Natural killer cell (primary cell): ENCODE measurements at regions not wholly inside any gene's neighbourhood (a gene's known extent, or its start where the extent isn't known, plus 50 kb on each side); places are given as distances from the start of the nearest gene placed in this dataset.

Experiments used
- ATAC-seq, 3 donors: fragments of 150-1000 bp in 2 of 3; fragments of 200-7000 bp in 1 of 3; cut with Tn5 transposase; 1 replicate in 1 of 3; 2 replicates in 2 of 3; pipeline ENCODE4 v1.10.0; 2021; ENCODE audit warnings: mild to moderate bottlenecking in 2 of 3, moderate library complexity in 2 of 3
- DNase-seq, 2 donors: peaks; one replicate each; pipeline versions ENCODE4 v3.0.0 to v3.0.0-alpha.2; 2013 to 2021; ENCODE audit warnings: mixed read lengths in 1 of 2
- H3K27ac ChIP-seq: one replicate; pipeline ENCODE4 v1.5.1; 2013; ENCODE audit warnings: mild to moderate bottlenecking, low read length
- H3K27me3 ChIP-seq: one replicate; pipeline ENCODE4 v1.6.1; 2013; ENCODE audit warnings: low read length; ENCODE audit not compliant: control insufficient read depth, insufficient read depth
- H3K36me3 ChIP-seq: one replicate; pipeline ENCODE4 v1.6.1; 2013; ENCODE audit warnings: low read length; ENCODE audit not compliant: control insufficient read depth, insufficient read depth
- H3K4me1 ChIP-seq: one replicate; pipeline ENCODE4 v1.6.1; 2013; ENCODE audit warnings: low read length; ENCODE audit not compliant: control insufficient read depth, insufficient read depth
- H3K4me3 ChIP-seq: one replicate; pipeline ENCODE4 v1.5.1; 2013; ENCODE audit warnings: low read length
- H3K9me3 ChIP-seq: one replicate; pipeline ENCODE4 v1.6.1; 2013; ENCODE audit warnings: low read length; ENCODE audit not compliant: control insufficient read depth, insufficient read depth
- H3K27ac Mint-ChIP-seq, 2 donors: one replicate each; pipeline ENCODE4 v1.8.0; 2022; ENCODE audit warnings: mild to moderate bottlenecking in 2 of 2, mixed read lengths in 2 of 2, moderate library complexity in 1 of 2
- H3K27me3 Mint-ChIP-seq, 2 donors: one replicate each; pipeline ENCODE4 v1.8.0; 2022; ENCODE audit warnings: low read depth in 2 of 2, mixed read lengths in 2 of 2
- H3K36me3 Mint-ChIP-seq: one replicate; pipeline ENCODE4 v1.8.0; 2022; ENCODE audit warnings: mixed read lengths
- H3K4me1 Mint-ChIP-seq, 2 donors: one replicate each; pipeline ENCODE4 v1.8.0; 2022; ENCODE audit warnings: mixed read lengths in 2 of 2
- H3K4me3 Mint-ChIP-seq: one replicate; pipeline ENCODE4 v1.8.0; 2022; ENCODE audit warnings: mild to moderate bottlenecking, moderate library complexity, mixed read lengths
- H3K9me3 Mint-ChIP-seq, 2 donors: one replicate each; pipeline ENCODE4 v1.8.0; 2022; ENCODE audit warnings: mixed read lengths in 2 of 2
- CTCF ChIP-seq: fragments of 200-600 bp; IDR thresholded peaks from one replicate; pipeline ENCODE4 v1.8.0; 2022; ENCODE audit warnings: antibody characterized with exemption
- WGBS: methylation state at CpG from one replicate; pipeline ENCODE4 v1.1.7; 2013; ENCODE audit warnings: missing lambda C conversion rate; ENCODE audit not compliant: insufficient coverage; 5-methylcytosine and 5-hydroxymethylcytosine counted together
- intact Hi-C: fragments of 100-400 bp; cut with micrococcal nuclease; formaldehyde crosslinking; loops from one replicate; pipeline ENCODE4 v1.14.2; 2022

GRCh38 chr9:121563881-121564460, 64.3 kb upstream of the GGTA1 start:
- H3K36me3 ChIP-seq = no peaks in the 10 kb centered on the region
- DNase-seq (no peak), ATAC-seq (no peak)
- TF ChIP-seq CTCF = no peak
- H3K4me3 ChIP-seq = no peak overlapping the region
- Mint-ChIP-seq H3K9me3 (no peaks in the 10 kb centered on the region), H3K27me3 (peaks cover 0 to 2% of the 10 kb centered on the region in 2 donors), H3K27ac (no peak overlapping the region), H3K36me3 (no peaks in the 10 kb centered on the region), H3K4me1 (peaks cover 0 to 24% of the 10 kb centered on the region in 2 donors), H3K4me3 (no peak overlapping the region)
- no peaks in the 10 kb centered on the region for H3K27me3 ChIP-seq
- intact Hi-C loops = no loop called here
- H3K4me1 ChIP-seq = peaks cover 8% of the 10 kb centered on the region
- H3K9me3 ChIP-seq = no peaks in the 10 kb centered on the region
- H3K27ac ChIP-seq = no peak overlapping the region
- 86% methylated on average over 7 of the region's 7 CpGs for WGBS

GRCh38 chr9:121564504-121565260, 65.0 kb upstream of the GGTA1 start:
- H3K27me3 ChIP-seq = no peaks in the 10 kb centered on the region
- H3K36me3 Mint-ChIP-seq = no peaks in the 10 kb centered on the region
- H3K27ac Mint-ChIP-seq = no peak overlapping the region
- ATAC-seq (no peak), DNase-seq (no peak)
- peaks cover under 1% of the 10 kb centered on the region for H3K4me1 ChIP-seq
- no peaks in the 10 kb centered on the region for H3K9me3 Mint-ChIP-seq
- H3K4me3 ChIP-seq = no peak overlapping the region
- H3K27me3 Mint-ChIP-seq = peaks cover 0 to 2% of the 10 kb centered on the region in 2 donors
- intact Hi-C loops = no loop called here
- TF ChIP-seq CTCF = no peak
- peaks cover 0 to 21% of the 10 kb centered on the region in 2 donors for H3K4me1 Mint-ChIP-seq
- H3K9me3 ChIP-seq = no peaks in the 10 kb centered on the region
- H3K36me3 ChIP-seq = no peaks in the 10 kb centered on the region
- H3K4me3 Mint-ChIP-seq = no peak overlapping the region
- H3K27ac ChIP-seq = no peak overlapping the region
- 86% methylated on average over 11 of the region's 11 CpGs for WGBS

GRCh38 chr9:121566481-121567465, 67.1 kb upstream of the GGTA1 start:
- no peak overlapping the region for H3K27ac Mint-ChIP-seq
- no peak for TF ChIP-seq CTCF
- no peak overlapping the region for H3K4me3 Mint-ChIP-seq
- peaks cover 0 to 14% of the 10 kb centered on the region in 2 donors for H3K4me1 Mint-ChIP-seq
- WGBS = 85% methylated on average over 27 of the region's 27 CpGs
- H3K36me3 ChIP-seq = no peaks in the 10 kb centered on the region
- no peaks in the 10 kb centered on the region for H3K9me3 ChIP-seq
- no peaks in the 10 kb centered on the region for H3K36me3 Mint-ChIP-seq
- H3K4me3 ChIP-seq = no peak overlapping the region
- intact Hi-C loops = no loop called here
- no peak overlapping the region for H3K27ac ChIP-seq
- peaks cover 0 to 7% of the 10 kb centered on the region in 2 donors for H3K27me3 Mint-ChIP-seq
- H3K4me1 ChIP-seq = no peaks in the 10 kb centered on the region
- ATAC-seq (no peak), DNase-seq (no peak)
- no peaks in the 10 kb centered on the region for H3K9me3 Mint-ChIP-seq
- H3K27me3 ChIP-seq = no peaks in the 10 kb centered on the region
